ENCODE measurements at regions not wholly inside any gene's neighbourhood (a gene's known extent, or its start where the extent isn't known, plus 50 kb on each side); places are given as distances from the start of the nearest gene placed in this dataset.

DNA sequence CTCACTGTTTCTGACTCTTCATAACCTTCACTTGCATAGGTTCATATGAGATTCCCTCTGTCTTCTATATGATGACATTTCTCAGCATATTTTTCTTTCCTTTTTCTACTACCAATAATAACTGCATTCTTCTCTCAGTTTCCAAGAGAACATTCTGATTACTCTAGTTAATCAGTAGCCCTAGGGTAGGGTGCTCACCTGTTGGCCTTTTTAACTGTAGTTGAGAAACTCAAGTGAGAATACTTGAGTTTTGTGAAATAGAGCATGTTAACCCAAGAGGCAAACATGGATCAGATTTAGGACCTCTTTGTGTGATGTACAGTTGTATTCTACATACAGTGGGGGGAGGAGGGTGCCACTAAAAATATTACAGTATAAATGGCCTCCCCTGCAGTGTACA, 308.0 kb downstream of the CMPK2 start (continued):
- TF ChIP-seq CTCF (IDR thresholded peaks at IDR 0.05; ENCODE audit: control extremely low read depth in 1 of 3, insufficient read depth in 1 of 3, low read depth in 1 of 3, low read length in 3 of 3) (no peak), GABPA (IDR thresholded peaks at IDR 0.05; ENCODE audit: borderline replicate concordance, insufficient read depth, low read length) (no peak), CHD2 (IDR thresholded peaks at IDR 0.05; ENCODE audit: low read length) (no peak), RFX5 (IDR thresholded peaks at IDR 0.05; ENCODE audit: borderline replicate concordance, low read depth, low read length) (no peak), TAF7 (optimal IDR thresholded peaks at IDR 0.05; ENCODE audit: borderline replicate concordance, low read depth, low read length) (no peak), SRF (IDR thresholded peaks at IDR 0.05; ENCODE audit: low read depth, low read length) (no peak)

Data from H1 (cell line).